Stomach (tissue), 4 donors: ENCODE measurements at regions not wholly inside any gene's neighbourhood (a gene's known extent, or its start where the extent isn't known, plus 50 kb on each side); places are given as distances from the start of the nearest gene placed in this dataset.

ENCODE experiments used
- POLR2A ChIP-seq, 4 donors: fragments of 450-650 bp; IDR thresholded peaks; one replicate each; pipeline ENCODE4 v1.6.1; 2016; ENCODE audit warnings: antibody characterized with exemption in 4 of 4, control low read depth in 2 of 4, mild to moderate bottlenecking in 1 of 4, moderate library complexity in 1 of 4
- POLR2AphosphoS5 ChIP-seq, 3 donors: sonication (generic); formaldehyde crosslinking; IDR thresholded peaks; one replicate each; pipeline ENCODE4 v1.6.1; 2016; ENCODE audit warnings: antibody characterized with exemption in 3 of 3

DNA sequence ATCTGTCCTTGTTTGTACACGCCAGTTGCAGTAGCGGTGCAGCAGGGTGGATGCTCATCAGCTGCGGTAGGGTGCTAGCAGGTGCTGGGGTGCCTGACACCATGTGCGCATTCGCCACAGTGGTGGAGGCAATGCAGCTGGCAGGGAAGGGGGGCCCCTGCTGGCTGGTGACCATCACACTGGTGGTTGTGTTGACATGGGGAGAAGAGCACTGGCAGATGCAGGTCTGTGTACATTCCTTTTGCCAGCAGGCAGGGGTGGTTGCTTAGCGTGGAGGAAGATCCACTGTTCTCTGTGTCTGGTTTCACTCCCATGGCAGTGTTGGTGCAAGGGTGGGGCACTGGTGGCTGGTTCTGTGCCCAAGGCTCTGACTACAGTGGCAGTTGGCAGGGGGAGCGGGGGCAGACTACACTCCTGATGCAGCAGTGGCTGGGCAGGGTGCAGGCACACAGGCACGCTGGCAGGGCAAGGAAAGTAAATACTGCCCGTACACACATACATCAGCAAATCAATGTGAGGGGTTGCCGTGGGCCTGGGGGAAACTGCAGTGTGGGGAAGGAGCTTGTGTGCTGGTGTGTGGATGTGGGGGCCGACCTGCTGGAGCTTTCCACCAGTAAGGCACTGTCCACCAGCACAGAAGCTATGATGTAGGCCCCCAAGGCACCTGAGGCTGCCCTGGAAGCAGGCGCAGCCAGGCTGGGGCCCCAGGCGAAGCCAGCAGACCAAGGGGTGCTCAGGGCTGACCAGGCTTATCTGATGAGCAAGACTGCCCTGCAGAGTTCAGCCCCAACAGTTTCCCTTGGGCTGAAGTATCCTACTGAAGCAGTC is 87.2 kb upstream of the UNC5B start:
- TF ChIP-seq POLR2AphosphoS5 (IDR thresholded peaks at IDR 0.05) (no peak), POLR2A (IDR thresholded peaks at IDR 0.05) (no peak)
